Lung (tissue), 11 donors: ENCODE measurements at regions not wholly inside any gene's neighbourhood (a gene's known extent, or its start where the extent isn't known, plus 50 kb on each side); places are given as distances from the start of the nearest gene placed in this dataset.
A peak's percentile ranks its signal among the peaks of the same experiment; 100 is the strongest.

Experiments
- ATAC-seq: fragments of 200-7000 bp; cut with Tn5 transposase; one replicate; pipeline ENCODE4 v1.9.1; 2020; ENCODE audit warnings: moderate number of reproducible peaks; ENCODE audit not compliant: insufficient read depth, low FRiP score
- DNase-seq, 3 donors: peaks; one replicate each; pipeline ENCODE4 v3.0.0-alpha.2; 2013 to 2017
- H3K27ac ChIP-seq, 2 donors: one replicate each; pipeline ENCODE4 v1.5.1; 2013; ENCODE audit warnings: mild to moderate bottlenecking in 2 of 2, moderate library complexity in 2 of 2, control low read depth in 1 of 2, inconsistent platforms in 1 of 2, low read depth in 1 of 2, low read length in 1 of 2
- H3K27me3 ChIP-seq, 3 donors: one replicate each; pipeline ENCODE4 v1.5.1; 2013; ENCODE audit warnings: low read length in 2 of 3; ENCODE audit not compliant: control insufficient read depth in 3 of 3, insufficient read depth in 3 of 3
- H3K36me3 ChIP-seq, 4 donors: one replicate each; pipeline ENCODE4 v1.5.1; 2013; ENCODE audit warnings: low read length in 4 of 4, mild to moderate bottlenecking in 1 of 4, moderate library complexity in 1 of 4; ENCODE audit not compliant: control insufficient read depth in 4 of 4, insufficient read depth in 4 of 4
- H3K4me1 ChIP-seq, 5 donors: one replicate each; pipeline ENCODE4 v1.5.1; 2013; ENCODE audit warnings: low read length in 5 of 5, mild to moderate bottlenecking in 2 of 5, moderate library complexity in 1 of 5; ENCODE audit not compliant: control insufficient read depth in 5 of 5, insufficient read depth in 5 of 5
- H3K4me3 ChIP-seq: one replicate; pipeline ENCODE4 v1.5.1; 2013; ENCODE audit warnings: mild to moderate bottlenecking, control low read depth, moderate library complexity
- H3K9ac ChIP-seq, 2 donors: one replicate each; pipeline ENCODE4 v1.5.1; 2013; ENCODE audit warnings: low read length in 2 of 2, control low read depth in 1 of 2; ENCODE audit not compliant: insufficient read depth in 1 of 2
- H3K9me3 ChIP-seq, 4 donors: one replicate each; pipeline ENCODE4 v1.5.1; 2013; ENCODE audit warnings: low read length in 3 of 4, mild to moderate bottlenecking in 1 of 4, moderate library complexity in 1 of 4; ENCODE audit not compliant: control insufficient read depth in 4 of 4, insufficient read depth in 3 of 4
- CTCF ChIP-seq: IDR thresholded peaks from 2 replicates; pipeline ENCODE4 v1.5.1; 2012; ENCODE audit warnings: mild to moderate bottlenecking; ENCODE audit errors: control extremely low read depth, extremely low read depth
- WGBS, 2 donors: extraction: QIAGEN DNeasy Blood & Tissue Kit; methylation state at CpG; one replicate each; pipeline ENCODE4 v1.1.7; 2013; 5-methylcytosine and 5-hydroxymethylcytosine counted together
- donor health status: control.
- donor health status: control.
- donor health status: Bipolar disorder and iron deficiency.
- donor health status: healthy.
- donor health status: DM: yes; HTN: yes; CAD: no.

- DNase-seq (no peak), ATAC-seq (no peak)
- Histone ChIP-seq H3K9ac (no peak overlapping the region), H3K27me3 (no peaks in the 10 kb centered on the region), H3K36me3 (no peaks in the 10 kb centered on the region), H3K27ac (no peak overlapping the region), H3K4me1 (no peaks in the 10 kb centered on the region), H3K9me3 (no peaks in the 10 kb centered on the region), H3K4me3 (no peak overlapping the region)
- 91 to 92% methylated on average over 7 of the region's 7 CpGs for WGBS, 2 donors
- TF ChIP-seq CTCF = no peak
Observed at GRCh38 chr10:14416308-14416700, 85.6 kb upstream of the FRMD4A start.

DNA sequence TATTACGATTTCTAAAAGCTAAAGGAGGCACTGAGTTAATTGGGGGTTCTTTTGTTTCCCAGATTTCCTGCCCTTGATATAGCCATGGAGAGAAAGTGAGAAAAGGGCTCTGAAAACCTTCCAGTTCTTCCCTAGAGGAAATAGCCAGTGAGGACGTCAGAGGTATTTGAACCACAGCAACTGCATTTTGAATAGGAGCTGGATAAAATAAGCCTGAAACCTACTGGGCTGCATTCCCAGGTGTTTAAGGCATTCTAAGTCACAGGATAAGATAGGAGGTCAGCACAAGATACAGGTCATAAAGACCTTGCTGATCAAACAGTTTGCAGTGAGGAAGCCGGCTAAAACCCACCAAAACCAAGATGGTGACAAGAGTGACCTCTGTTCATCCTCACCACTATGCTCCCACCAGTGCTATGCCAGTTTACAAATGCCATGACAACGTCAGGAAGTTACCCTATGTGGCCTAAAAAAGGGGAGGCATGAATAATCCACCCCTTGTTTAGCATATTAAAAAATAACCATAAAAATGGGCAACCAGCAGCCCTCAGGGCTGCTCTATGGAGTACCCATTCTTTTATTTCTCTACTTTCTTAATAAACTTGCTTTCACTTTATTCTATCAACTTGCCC lies 85.1 kb upstream of the FRMD4A start:
- H3K27me3 ChIP-seq = no peaks in the 10 kb centered on the region
- H3K4me3 ChIP-seq = no peak overlapping the region
- no peak for ATAC-seq
- 68 to 75% methylated on average over 4 of the region's 4 CpGs for WGBS, 2 donors
- no peaks in the 10 kb centered on the region for H3K9me3 ChIP-seq
- no peaks in the 10 kb centered on the region for H3K36me3 ChIP-seq
- TF ChIP-seq CTCF = no peak
- DNase-seq = no peak
- H3K4me1 ChIP-seq = no peaks in the 10 kb centered on the region
- H3K27ac ChIP-seq = no peak overlapping the region
- no peak overlapping the region for H3K9ac ChIP-seq

GRCh38 chr10:14414901-14415300 lies 84.2 kb upstream of the FRMD4A start:
- Histone ChIP-seq H3K4me3 (no peak overlapping the region), H3K9ac (no peak overlapping the region), H3K36me3 (no peaks in the 10 kb centered on the region), H3K27me3 (peaks cover 0 to 2% (median 0%) of the 10 kb centered on the region in 3 donors), H3K27ac (no peak overlapping the region), H3K4me1 (no peaks in the 10 kb centered on the region), H3K9me3 (no peaks in the 10 kb centered on the region)
- no peak for TF ChIP-seq CTCF
- ATAC-seq = no peak
- WGBS, 2 donors = 85 to 91% methylated on average over 3 of the region's 3 CpGs
- no peak for DNase-seq

GRCh38 chr10:14413523-14413922 lies 82.8 kb upstream of the FRMD4A start:
- TF ChIP-seq CTCF = no peak
- Histone ChIP-seq H3K27me3 (peaks cover 0 to 3% (median 0%) of the 10 kb centered on the region in 3 donors), H3K36me3 (no peaks in the 10 kb centered on the region), H3K4me3 (no peak overlapping the region), H3K4me1 (no peaks in the 10 kb centered on the region), H3K9me3 (no peaks in the 10 kb centered on the region), H3K9ac (no peak overlapping the region), H3K27ac (no peak overlapping the region)
- ATAC-seq (no peak), DNase-seq (peak in 2 of 3 donors; percentile 19 to 52)
- WGBS, 2 donors = 69 to 75% methylated on average over 5 of the region's 5 CpGs
